Hindlimb muscle (tissue), 1 donor: ENCODE measurements at regions not wholly inside any gene's neighbourhood (a gene's known extent, or its start where the extent isn't known, plus 50 kb on each side); places are given as distances from the start of the nearest gene placed in this dataset.

Experiments
- DNase-seq: peaks from one replicate; pipeline ENCODE4 v3.0.0-alpha.2; 2013

GRCh38 chr14:100399052-100399849 lies 76.1 kb downstream of the SLC25A47 start:
- no peak for DNase-seq

GRCh38 chr14:100400115-100400514 lies 77.0 kb downstream of the SLC25A47 start:
- no peak for DNase-seq

GRCh38 chr14:100401031-100401692 lies 78.0 kb downstream of the SLC25A47 start:
- DNase-seq = no peak

GRCh38 chr14:100401792-100402191 lies 78.7 kb downstream of the SLC25A47 start:
- DNase-seq = no peak

GRCh38 chr14:100402631-100403030 lies 79.5 kb downstream of the SLC25A47 start:
- no peak for DNase-seq

GRCh38 chr14:100403105-100403504 lies 80.0 kb downstream of the SLC25A47 start:
- DNase-seq = no peak

- DNase-seq = no peak
Measured at GRCh38 chr14:100403802-100404365, 80.7 kb downstream of the SLC25A47 start.

- no peak for DNase-seq
Measured at GRCh38 chr14:100404419-100404818, 81.3 kb downstream of the SLC25A47 start.

- no peak for DNase-seq
Measured at GRCh38 chr14:100405760-100406455, 82.8 kb downstream of the SLC25A47 start.

- no peak for DNase-seq
Measured at GRCh38 chr14:100406505-100407131, 83.5 kb downstream of the SLC25A47 start.

- DNase-seq = no peak
Measured at GRCh38 chr14:100407376-100408102, 84.4 kb downstream of the SLC25A47 start.

GRCh38 chr14:100408350-100409002 lies 85.3 kb downstream of the SLC25A47 start:
- no peak for DNase-seq

- no peak for DNase-seq
Measured at GRCh38 chr14:100409003-100409360, 85.8 kb downstream of the SLC25A47 start.

GRCh38 chr14:100409651-100410050 lies 86.5 kb downstream of the SLC25A47 start:
- DNase-seq = no peak

- no peak for DNase-seq
Measured at GRCh38 chr14:100410056-100410565, 87.0 kb downstream of the SLC25A47 start.

- no peak for DNase-seq
Measured at GRCh38 chr14:100413699-100414098, 90.6 kb downstream of the SLC25A47 start.

GRCh38 chr14:100415226-100415625 lies 92.1 kb downstream of the SLC25A47 start:
- no peak for DNase-seq

- no peak for DNase-seq
Measured at GRCh38 chr14:100416081-100416680, 93.0 kb downstream of the SLC25A47 start.

- DNase-seq = peak; percentile 63
Measured at GRCh38 chr14:100416921-100417860, 94.1 kb downstream of the SLC25A47 start.

GRCh38 chr14:100419856-100420255 lies 96.7 kb downstream of the SLC25A47 start:
- DNase-seq = no peak
